Stimulated activated CD8-positive, alpha-beta memory T cell treated with anti-CD3 and anti-CD28 coated beads, Interleukin-12 subunit alpha, Interleukin-12 subunit beta, amount 100 ng/mL, for 4 hours (primary cell): ENCODE measurements at regions not wholly inside any gene's neighbourhood (a gene's known extent, or its start where the extent isn't known, plus 50 kb on each side); places are given as distances from the start of the nearest gene placed in this dataset.
"Not testable (repeated sequence)": the region's sequence is repeated elsewhere in the genome, so short reads cannot be mapped to it uniquely, and the experiment has no call there.

ENCODE experiments used
- DNase-seq: peaks from one replicate; pipeline ENCODE4 v3.0.0-alpha.2; 2020; ENCODE audit warnings: low read depth

- no peak for DNase-seq
Observed at GRCh38 chr2:83115606-83116005, 1343.5 kb downstream of the SUCLG1 start.

- DNase-seq = no peak
Observed at GRCh38 chr2:83115155-83115554, 1343.9 kb downstream of the SUCLG1 start.

GRCh38 chr2:83113953-83114352 is 1345.1 kb downstream of the SUCLG1 start:
- DNase-seq = no peak

GRCh38 chr2:83112858-83113257 is 1346.2 kb downstream of the SUCLG1 start:
- no peak for DNase-seq

GRCh38 chr2:83109284-83109683 is 1349.8 kb downstream of the SUCLG1 start:
- DNase-seq = no peak

- DNase-seq = no peak
Observed at GRCh38 chr2:83106853-83107252, 1352.2 kb downstream of the SUCLG1 start.

- DNase-seq = no peak
Observed at GRCh38 chr2:83104202-83104601, 1354.9 kb downstream of the SUCLG1 start.

- no peak for DNase-seq
Observed at GRCh38 chr2:83103613-83104012, 1355.5 kb downstream of the SUCLG1 start.

GRCh38 chr2:83089051-83089450 is 1370.0 kb downstream of the SUCLG1 start:
- not testable (repeated sequence) for DNase-seq

GRCh38 chr2:83085869-83086268 is 1373.2 kb downstream of the SUCLG1 start:
- no peak for DNase-seq

GRCh38 chr2:83081826-83082690 is 1377.0 kb downstream of the SUCLG1 start:
- DNase-seq = no peak

- DNase-seq = no peak
Observed at GRCh38 chr2:83079007-83079406, 1380.1 kb downstream of the SUCLG1 start.

GRCh38 chr2:83072767-83073166 is 1386.3 kb downstream of the SUCLG1 start:
- no peak for DNase-seq

- no peak for DNase-seq
Observed at GRCh38 chr2:83071914-83072313, 1387.2 kb downstream of the SUCLG1 start.

GRCh38 chr2:83071352-83071751 is 1387.7 kb downstream of the SUCLG1 start:
- DNase-seq = no peak

- DNase-seq = no peak
Observed at GRCh38 chr2:83069724-83070123, 1389.4 kb downstream of the SUCLG1 start.

GRCh38 chr2:83068714-83069113 is 1390.4 kb downstream of the SUCLG1 start:
- DNase-seq = no peak

- no peak for DNase-seq
Observed at GRCh38 chr2:83067947-83068346, 1391.1 kb downstream of the SUCLG1 start.

GRCh38 chr2:83063933-83064332 is 1395.1 kb downstream of the SUCLG1 start:
- no peak for DNase-seq

GRCh38 chr2:83063511-83063910 is 1395.6 kb downstream of the SUCLG1 start:
- no peak for DNase-seq

- DNase-seq = no peak
Observed at GRCh38 chr2:83058683-83059082, 1400.4 kb downstream of the SUCLG1 start.

GRCh38 chr2:83055376-83056010 is 1403.6 kb downstream of the SUCLG1 start:
- no peak for DNase-seq

- DNase-seq = no peak
Observed at GRCh38 chr2:83054751-83055150, 1404.3 kb downstream of the SUCLG1 start.
